GM18502 (cell line): ENCODE measurements at regions not wholly inside any gene's neighbourhood (a gene's known extent, or its start where the extent isn't known, plus 50 kb on each side); places are given as distances from the start of the nearest gene placed in this dataset.

Experiments
- ATAC-seq: cut with Tn5 transposase; IDR thresholded peaks from one replicate; pipeline ENCODE4 v1.9.1; 2021; ENCODE audit warnings: mild to moderate bottlenecking; ENCODE audit not compliant: unreplicated experiment, poor library complexity

DNA sequence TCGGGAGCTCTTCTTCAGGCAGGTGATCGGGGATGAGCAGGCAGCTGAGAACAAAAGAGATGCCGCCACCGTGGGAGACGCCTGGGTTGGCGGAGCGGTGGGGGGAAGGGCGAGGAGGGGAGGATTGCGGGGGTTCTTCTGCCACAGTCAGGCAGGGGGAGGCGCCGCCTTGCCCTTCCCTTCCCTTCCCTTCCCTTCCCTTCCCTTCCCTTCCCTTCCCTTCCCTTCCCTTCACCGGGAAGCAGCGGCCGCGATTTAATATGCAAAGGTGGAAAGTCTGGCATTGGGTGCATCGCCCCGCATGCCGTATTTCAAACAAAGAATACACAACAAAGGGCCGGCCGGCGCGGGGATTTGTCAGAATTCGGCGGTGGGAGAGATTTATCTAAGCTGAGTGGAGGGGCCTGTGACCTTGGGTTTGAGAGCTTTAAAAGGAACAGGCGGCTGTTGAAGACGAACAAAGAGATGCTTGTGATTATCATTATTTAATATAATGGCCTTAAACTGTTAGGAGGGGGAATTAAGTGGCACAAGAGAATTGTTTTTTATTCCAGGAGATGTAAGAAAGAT, 262.3 kb upstream of the TNRC6C start:
- ATAC-seq, result no peak

DNA sequence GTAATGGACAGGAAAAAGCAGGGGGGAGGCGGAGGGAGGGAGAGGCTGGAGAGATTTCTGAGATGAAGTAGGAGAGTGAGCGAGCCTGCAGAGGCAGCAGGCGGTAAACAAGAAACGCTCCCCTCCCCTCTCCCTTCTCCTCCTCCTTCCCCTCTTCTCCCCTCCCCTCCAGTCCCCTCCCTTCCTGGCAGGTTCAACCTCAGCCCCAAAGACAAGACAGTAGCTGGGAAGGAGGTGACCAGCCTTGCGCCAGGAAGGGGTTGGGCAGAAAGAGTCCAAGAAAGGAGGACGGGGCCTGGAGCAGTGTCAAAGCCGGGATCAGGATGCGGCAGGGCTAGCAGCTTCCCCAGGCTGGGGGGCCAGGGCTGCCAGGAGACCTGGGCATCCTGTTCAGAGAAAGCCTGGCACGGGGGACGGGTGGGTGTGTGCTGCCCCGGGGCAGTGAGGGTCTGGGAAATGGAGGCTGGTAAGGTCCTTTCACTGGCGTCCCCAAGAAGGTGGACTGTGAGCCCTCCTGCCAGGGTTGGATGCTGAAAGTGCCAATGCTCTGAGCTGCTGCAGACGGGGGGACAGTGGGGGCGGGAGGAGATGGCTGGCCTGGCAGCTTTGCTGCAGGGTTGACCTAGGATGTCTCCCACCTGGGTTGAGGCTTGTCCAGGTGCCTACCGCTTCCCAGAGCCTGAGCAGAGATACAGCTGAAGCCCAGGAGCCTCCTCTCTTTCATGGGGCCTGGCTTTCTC, 261.6 kb upstream of the TNRC6C start:
- ATAC-seq, result no peak

DNA sequence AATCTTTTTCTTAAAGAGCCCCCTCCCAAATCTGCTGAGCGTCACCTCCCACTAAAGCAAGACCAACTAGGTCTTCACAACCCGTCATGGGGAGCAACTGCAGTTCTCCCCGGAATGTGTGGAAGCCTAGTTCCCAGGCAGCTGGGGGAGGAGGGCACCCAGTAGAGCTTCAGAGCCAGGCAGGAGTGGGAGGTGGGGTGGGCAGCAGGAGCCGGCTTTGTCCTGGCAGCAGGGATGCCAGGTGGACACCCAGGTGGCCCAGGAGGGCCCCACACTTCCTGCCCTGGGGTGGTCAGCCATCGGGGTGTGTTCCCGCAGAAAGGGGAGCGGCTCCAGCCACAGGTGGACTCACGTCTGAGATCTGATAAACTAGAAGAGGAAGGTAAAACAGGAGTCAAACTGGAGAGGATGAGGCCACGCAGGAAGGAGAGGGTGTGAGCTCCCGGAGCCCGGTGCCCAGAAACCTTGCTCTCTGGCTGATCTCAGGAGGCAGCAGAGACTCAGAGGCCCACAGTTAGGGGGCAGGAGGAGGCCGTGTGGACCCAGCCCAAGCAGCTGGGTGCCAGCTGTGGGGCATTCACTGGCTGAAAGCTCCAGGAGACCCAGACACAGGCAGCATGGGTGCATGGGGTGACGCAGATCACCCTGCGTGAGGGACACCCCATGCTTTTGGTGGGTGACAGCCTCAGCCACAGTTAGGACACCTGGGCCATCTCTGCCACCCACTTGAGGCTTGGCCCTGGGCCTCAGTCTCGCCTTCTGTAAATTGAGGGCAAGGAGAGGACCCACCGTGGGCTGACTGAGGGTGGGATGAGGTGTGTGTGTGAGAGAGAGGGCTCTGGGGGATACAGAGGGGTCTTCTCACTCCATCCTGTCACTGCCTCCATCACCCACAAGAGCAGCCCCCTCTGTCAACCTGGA, 260.8 kb upstream of the TNRC6C start:
- ATAC-seq, result no peak

DNA sequence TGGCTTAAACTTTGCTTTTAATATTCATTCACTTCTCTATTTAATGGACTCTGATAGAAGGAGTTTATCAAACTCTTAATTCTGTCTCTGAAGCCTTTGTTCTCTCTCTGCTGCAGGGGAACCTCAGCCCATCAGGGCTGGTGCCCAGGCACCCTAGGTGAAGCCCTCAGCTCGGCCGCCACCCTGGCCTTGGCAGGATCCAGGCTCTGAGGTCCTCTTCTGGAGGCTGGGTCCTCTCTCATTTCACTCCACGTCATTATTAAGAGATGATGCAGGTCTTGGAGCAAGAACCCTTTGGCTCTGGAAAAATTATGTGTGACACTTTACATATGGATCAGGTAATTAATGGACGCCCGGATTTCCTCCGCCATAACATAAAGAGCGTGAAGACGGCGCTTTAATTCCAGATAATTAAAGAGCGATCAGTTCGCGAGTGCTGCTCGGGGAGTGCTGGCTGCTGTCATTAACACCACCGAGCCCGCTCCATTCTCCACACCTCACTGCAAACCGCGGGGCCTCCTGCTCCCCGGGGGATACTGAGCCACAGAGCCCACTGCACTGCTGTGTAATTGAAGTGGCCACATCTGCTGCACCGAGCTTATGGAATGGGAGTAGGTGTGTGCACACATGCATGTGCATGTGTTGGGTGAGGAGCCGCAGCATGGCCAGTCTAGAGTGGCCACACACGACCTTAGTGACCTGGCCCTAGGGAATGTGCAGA, 259.4 kb upstream of the TNRC6C start:
- ATAC-seq, result no peak

DNA sequence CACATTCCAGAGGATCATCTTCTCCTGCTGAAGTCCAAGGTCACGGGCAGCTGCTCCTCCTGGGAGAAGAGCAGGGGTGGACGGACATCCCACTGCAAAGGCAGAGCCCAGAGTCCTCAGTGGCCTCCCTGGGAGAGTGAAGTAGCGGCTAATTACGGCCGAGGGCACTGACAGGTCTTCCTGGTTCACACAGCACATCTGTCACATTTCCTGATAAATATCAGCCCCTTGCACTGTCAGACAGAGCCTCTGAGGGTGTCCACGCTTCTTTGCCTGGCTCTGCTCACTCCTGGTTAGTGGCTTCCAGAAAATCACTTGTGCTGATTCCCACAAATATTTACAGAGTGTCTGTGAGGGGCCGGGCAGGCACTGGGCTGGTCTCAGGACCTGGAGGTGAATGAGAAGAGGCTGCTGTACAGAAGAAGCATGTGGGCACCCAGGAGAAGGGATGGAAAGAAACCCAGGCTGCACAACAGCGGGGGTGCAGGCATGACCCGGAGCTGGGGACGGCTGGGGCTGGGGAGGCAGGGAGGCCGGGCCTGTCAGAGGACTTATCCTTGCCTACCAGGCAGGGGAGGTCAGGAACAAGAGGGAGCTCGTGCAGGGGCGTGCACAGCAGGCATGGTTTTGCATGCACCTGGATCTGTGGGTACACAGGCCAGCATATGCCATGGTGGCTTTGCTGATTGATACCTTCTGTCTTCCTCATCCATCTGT, 258.2 kb upstream of the TNRC6C start:
- no peak for ATAC-seq

DNA sequence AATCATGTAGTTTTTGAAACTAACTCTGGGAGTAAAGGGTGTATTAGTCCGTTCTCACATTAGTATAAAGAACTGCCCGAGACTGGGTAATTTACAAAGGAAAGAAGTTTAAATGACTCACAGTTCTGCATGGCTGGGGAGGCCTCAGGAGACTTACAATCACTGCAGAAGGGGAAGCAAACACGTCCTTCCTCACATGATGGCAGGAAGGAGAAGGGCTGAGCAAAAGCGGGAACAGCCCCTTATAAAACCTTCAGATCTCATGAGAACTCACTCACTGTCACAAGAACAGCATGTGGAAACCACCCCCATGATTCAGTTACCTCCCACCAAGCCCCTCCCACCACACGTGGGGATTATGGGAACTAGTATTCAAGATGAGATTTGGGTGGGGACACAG, 256.5 kb upstream of the TNRC6C start:
- ATAC-seq, result no peak

DNA sequence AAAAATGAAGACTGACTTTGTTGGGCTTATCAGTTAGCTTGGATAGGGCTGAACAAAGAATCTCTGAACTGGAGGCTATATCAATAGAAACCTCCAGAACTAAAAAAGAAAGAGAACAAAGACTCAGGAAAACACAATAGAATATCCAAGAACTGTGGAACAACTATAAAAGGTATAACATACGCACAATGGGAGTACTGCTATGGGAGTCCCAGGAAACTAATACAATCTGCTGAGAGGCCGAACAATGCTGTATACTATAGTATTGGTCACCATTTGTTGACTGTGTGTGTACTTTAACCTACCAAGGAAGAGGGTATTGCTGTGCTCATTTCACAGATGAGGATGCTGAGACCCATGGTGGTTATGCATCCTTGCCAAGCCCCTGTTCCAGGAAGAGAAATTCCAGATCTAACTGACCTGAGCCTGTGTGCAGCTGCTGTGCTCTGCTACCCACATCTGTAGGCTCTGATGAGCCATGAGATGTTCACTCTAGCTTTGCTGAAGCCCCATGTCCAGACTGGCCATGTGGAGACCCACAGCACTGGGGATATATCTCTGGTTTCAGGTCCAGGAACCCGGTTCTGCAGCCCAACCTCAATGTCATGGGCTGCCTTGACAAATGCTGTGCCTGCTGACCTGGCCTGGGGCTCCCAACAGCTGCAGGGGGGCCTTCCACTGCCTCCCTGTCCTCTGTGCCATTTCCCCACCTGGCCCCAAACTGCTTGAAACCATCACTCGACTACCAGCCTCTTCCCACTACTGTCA, 254.3 kb upstream of the TNRC6C start:
- no peak for ATAC-seq

DNA sequence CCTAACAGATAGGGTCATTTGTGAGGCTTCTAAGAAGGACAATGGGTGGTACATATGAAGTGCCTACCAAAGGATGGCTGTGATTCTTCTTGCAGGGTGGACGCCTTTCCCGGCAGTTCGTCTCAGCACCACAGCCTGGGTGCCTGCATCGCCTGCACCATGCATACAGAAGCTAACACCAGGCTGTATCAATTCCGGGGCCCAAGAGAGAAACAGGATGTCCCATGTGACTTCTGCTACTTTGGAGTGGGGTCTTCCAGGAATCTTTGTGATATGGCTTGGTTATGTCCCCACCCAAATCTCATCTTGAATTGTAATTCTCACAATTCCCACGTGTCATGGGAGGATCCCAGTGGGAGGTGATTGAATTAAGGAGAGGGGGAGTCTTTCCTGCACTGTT, 251.6 kb upstream of the TNRC6C start:
- no peak for ATAC-seq

DNA sequence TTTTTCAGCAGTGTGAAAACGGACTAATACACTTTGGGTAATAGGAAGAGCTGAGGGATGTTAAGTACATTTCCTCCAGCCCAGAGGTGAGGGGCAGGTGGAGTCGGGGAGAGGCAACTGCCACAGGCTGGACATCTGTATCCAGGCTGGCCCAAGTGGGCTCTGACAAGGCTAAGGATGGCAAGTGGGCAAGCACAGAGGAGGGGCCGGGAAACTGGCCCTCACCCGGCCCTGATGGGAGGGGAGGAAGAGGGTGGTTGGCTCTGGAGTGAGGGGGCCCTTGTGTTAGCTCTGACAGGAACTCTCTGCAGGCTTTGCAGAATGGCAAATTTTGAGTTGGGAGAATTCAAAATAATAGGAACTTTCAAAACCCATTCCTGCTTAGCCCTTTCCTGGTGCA, 251.0 kb upstream of the TNRC6C start:
- ATAC-seq, result no peak

DNA sequence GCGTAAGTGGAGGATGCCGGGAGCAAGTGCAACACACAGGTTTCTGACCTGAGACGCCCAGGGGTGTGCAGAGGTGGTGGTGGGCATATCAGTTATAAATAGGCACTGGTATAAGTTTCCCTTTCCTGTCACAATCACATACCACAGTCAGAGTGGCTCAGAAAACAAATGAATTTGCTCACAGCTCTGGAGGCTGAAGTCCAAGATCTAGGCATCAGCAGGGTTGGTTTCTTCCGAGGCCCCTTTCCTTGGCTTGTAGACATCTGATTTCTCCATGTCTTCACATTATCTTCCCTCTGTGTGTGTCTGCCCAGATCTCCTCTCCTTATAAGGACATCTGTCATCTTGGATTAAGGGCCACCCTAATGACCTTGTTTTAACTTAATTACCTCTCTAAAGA, 250.5 kb upstream of the TNRC6C start:
- ATAC-seq, result no peak

DNA sequence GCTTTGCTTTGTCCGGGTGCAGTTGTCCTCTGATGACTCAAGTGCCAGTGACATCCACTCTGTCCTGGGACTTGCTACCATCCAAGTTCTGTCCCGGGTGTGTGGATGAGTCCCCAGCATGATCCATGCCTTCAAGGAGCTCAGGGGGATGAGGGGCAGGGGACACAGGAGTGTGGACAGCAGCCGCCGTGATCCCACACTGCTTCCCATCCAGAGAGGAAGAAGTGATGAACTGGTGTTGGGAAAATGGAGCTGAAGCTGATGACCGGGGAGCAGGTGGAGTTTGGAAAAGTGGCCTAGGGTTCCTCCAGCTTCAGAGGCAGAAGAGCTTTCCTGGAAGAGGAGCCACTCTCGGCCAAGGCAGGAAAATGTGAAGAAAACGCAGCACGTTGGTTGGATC, 249.6 kb upstream of the TNRC6C start:
- no peak for ATAC-seq

DNA sequence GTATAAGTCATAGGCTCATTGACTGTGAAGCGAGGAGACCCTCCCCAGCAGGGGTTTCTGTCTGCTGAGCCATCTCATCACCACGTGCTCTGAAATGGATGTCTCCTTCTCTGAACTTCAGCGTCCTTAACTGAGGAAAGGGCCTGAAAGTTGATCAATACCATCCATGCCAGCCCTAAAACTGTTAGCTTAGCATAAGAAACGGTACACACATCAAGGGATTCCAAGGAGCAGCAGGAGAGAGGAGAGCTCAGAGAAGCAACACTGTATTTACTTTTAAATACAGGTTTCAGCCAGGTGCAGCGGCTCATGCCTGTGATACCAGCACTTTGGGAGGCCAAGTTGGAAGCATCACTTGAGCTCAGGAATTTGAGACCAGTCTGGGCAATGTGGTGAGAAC, 248.9 kb upstream of the TNRC6C start:
- ATAC-seq, result no peak

DNA sequence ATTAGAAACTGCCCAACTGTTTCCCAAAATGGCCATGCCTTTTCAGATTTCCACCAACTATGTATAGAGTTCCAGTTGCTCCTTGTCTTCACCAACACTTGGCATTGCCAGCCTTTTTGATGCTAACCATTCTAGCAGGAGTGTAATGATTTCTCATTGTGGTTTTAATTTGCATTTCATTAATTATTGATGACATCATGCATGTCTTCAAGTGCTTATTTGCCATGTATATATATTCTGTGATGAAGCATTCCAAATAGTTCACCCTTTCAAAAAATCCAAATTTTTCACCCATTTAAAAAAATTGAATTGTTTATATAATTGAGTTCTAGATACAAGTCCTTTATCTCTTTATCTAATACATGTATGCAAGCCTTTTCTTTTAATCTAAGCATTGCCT, 245.9 kb upstream of the TNRC6C start:
- ATAC-seq, result no peak

DNA sequence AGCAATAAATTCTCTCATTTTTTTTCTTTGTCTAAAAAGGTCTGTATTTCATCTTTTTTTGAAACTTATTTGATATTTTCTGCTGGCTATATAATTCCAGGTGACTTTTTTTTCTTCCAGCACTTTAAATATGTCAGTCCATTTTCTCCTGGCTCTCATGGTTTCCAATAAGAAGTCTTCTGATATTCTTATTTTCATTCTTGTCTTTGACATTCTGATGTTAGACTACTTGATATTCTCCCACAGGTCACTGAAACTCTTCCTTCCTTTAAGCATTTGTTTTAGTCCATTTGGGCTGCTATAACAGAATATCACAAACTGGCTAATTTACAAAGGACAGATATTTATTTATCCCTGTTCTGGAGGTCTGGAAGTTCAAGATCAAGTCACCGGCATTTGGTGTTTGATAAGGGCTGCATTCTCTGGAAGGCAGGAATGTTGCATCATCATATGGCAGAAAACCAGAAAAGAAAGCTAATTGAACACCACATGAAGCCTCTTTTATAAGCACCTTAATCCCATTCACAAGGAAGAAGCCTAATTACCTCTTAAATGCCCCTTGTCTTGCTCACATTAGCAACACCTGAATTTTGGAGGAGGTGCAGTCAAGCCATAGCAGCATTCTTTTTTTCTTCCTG, 242.1 kb upstream of the TNRC6C start:
- no peak for ATAC-seq

DNA sequence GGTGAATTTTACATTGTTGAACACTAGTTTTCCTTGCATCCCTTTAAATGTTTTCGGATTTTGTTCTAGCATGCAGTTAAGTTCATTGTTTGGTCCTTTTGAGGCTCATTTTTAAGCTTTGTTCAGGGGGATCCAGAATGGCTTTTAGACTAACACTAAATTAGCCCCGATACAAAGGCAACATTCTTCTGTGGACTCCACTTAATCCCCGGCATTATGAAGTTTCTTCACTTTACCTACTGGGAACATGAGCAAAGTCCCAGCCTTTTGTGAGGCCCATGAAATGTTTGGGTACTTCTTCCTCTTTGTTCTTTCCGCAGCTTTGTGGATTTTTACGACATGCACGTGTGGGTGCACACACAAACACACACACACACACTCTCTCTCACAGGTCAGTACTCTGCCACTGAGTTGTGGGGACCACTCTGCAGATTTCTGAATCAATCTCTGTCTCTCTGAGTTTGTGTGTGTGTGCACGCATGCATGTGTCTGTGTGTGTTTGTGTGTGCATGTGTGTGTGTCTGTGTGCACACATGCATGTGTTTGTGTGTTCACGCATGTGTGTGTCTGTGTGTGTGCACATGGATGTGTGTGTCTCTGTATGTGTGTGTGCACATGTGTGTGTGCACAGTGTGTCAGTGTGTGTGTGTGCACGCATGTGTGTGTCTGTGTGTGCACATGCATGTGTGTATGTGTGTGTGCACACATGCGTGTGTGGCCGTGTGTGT, 240.4 kb upstream of the TNRC6C start:
- no peak for ATAC-seq

DNA sequence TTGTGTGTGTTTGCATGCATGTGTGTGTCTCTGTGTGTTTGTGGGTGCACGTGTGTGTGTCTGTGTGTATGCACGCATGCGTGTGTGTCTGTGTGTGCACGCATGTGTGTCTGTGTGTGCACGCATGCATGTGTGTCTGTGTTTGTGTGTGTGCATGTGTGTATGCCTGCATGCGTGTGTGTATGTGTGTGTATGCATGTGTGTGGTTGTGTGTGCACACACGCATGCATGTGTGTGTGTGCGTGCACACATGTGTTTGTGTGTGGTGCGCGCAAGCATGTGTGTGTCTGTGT, 239.9 kb upstream of the TNRC6C start:
- ATAC-seq, result no peak

DNA sequence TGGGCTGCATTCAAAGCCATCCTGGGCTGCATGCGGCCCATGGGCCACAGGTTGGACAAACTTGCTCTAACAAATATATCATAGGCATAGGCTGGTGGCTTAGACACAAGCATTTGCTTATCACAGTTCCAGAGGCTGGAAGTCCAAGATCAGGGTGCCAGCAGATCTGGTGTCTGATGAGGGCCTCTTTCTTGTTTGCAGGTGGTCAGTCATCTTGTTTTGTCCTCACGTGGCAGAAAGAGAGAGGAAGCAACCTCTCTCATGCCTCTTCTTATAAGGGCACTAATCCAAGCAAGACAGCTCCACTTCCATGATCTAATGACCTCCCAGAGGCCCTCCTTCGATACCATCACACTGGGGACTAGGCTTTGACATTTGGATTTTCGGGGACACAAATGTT, 238.7 kb upstream of the TNRC6C start:
- ATAC-seq, result no peak
